HG03354 (cell line): ENCODE measurements at regions not wholly inside any gene's neighbourhood (a gene's known extent, or its start where the extent isn't known, plus 50 kb on each side); places are given as distances from the start of the nearest gene placed in this dataset.

Experiments used
- ATAC-seq: cut with Tn5 transposase; IDR thresholded peaks from one replicate; pipeline ENCODE4 v1.9.1; 2021; ENCODE audit warnings: mild to moderate bottlenecking; ENCODE audit not compliant: unreplicated experiment, poor library complexity, severe bottlenecking

- ATAC-seq = no peak
These were observed 427.9 kb upstream of the SLIT2 start for GRCh38 chr4:19823781-19824180.

GRCh38 chr4:19819737-19820136, 432.0 kb upstream of the SLIT2 start:
- ATAC-seq = no peak

GRCh38 chr4:19809989-19810388, 441.7 kb upstream of the SLIT2 start:
- no peak for ATAC-seq

GRCh38 chr4:19807505-19807904, 444.2 kb upstream of the SLIT2 start:
- no peak for ATAC-seq

- ATAC-seq = no peak
These were observed 444.8 kb upstream of the SLIT2 start for GRCh38 chr4:19806865-19807264.

- no peak for ATAC-seq
These were observed 448.3 kb upstream of the SLIT2 start for GRCh38 chr4:19803406-19803805.

- no peak for ATAC-seq
These were observed 457.9 kb upstream of the SLIT2 start for GRCh38 chr4:19793831-19794230.

- no peak for ATAC-seq
These were observed 460.1 kb upstream of the SLIT2 start for GRCh38 chr4:19791422-19792123.

GRCh38 chr4:19786616-19787015, 465.1 kb upstream of the SLIT2 start:
- ATAC-seq = no peak

- ATAC-seq = no peak
These were observed 468.0 kb upstream of the SLIT2 start for GRCh38 chr4:19783667-19784223.

GRCh38 chr4:19780871-19781270, 470.8 kb upstream of the SLIT2 start:
- ATAC-seq = no peak

GRCh38 chr4:19776929-19777328, 474.8 kb upstream of the SLIT2 start:
- ATAC-seq = no peak

- ATAC-seq = no peak
These were observed 475.7 kb upstream of the SLIT2 start for GRCh38 chr4:19776021-19776459.

GRCh38 chr4:19774690-19775256, 476.9 kb upstream of the SLIT2 start:
- ATAC-seq = no peak

GRCh38 chr4:19772581-19772980, 479.1 kb upstream of the SLIT2 start:
- ATAC-seq = no peak

GRCh38 chr4:19756661-19757060, 495.0 kb upstream of the SLIT2 start:
- no peak for ATAC-seq

- ATAC-seq = no peak
These were observed 499.1 kb upstream of the SLIT2 start for GRCh38 chr4:19752599-19752998.

- no peak for ATAC-seq
These were observed 502.9 kb upstream of the SLIT2 start for GRCh38 chr4:19748519-19749479.

- no peak for ATAC-seq
These were observed 505.3 kb upstream of the SLIT2 start for GRCh38 chr4:19746377-19746776.

- no peak for ATAC-seq
These were observed 508.5 kb upstream of the SLIT2 start for GRCh38 chr4:19743115-19743638.
